GM21515 (cell line): ENCODE measurements at regions not wholly inside any gene's neighbourhood (a gene's known extent, or its start where the extent isn't known, plus 50 kb on each side); places are given as distances from the start of the nearest gene placed in this dataset.
A peak's percentile ranks its signal among the peaks of the same experiment; 100 is the strongest.
"Not testable (repeated sequence)": the region's sequence is repeated elsewhere in the genome, so short reads cannot be mapped to it uniquely, and the experiment has no call there.

Source experiments
- ATAC-seq: cut with Tn5 transposase; IDR thresholded peaks from one replicate; pipeline ENCODE4 v1.9.1; 2021; ENCODE audit not compliant: unreplicated experiment

GRCh38 chr10:123375097-123375496 is 220.9 kb downstream of the BUB3 start:
- ATAC-seq = no peak

GRCh38 chr10:123375738-123376137 is 221.5 kb downstream of the BUB3 start:
- no peak for ATAC-seq

DNA sequence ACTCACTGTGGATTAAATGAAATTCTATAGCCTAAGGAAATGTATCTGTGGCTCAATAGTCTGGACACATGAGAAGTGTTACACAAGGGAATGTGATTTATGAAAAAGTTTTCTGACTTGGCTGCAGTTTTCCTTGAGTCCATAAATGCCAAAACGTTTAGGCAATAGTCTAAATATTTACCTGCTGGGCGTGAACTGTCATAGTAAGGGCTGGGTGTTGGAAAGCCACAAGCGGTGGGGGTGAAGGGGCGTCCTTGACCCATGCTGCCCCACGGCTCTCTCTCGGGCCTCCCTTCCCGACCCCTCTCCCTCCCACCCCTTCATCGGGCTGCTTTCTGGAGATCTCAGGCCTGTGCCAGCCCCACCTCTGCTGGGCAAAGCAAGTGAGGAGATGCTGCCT is 223.7 kb downstream of the BUB3 start:
- ATAC-seq = no peak

GRCh38 chr10:123378302-123378701 is 224.1 kb downstream of the BUB3 start:
- ATAC-seq = no peak

DNA sequence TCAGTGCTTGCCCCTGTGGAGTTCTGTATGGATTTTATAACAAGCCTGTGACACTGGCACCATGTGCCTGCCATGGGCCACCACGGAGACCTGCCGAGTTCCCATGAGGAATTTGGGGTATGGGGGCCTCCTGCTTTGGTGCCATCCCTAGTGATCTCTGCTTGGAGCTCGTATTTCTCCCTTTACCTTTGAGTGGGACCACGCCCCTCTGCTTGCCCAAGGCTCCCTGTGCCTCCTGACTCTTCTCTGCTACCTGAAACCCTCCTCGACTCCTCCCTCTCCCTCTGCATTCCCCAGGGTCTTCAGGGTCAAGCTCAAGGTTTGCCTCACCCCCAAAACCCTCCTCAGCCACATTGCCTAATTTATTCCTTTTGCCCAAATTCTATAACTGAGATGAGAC is 225.0 kb downstream of the BUB3 start:
- ATAC-seq = no peak

DNA sequence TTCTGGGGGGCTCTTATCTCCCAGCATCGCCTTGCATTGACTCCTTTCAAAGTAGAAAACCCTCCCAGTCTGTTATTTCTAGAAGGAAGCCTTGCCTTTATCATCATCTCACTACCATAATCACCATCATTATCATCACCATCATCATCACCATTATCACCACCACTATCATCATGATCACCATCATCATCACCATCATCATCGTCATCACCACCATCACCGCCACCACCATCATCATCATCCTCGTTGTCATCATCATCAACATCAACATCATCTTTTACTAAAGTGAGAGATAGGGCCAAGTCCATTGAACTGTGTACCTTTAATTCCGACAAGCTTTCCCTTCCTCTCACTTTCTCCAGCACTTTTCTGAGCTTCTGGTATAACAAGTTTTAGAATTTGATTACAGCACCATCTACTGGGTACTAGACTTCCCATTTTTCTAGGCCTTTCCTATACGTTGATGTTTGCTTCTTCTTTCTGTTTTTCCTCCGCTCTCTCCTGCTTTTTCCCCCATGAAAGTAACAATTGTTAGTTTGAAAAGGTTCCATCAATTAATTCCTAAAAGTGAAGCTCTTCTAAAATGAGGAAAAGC is 226.4 kb downstream of the BUB3 start:
- no peak for ATAC-seq

DNA sequence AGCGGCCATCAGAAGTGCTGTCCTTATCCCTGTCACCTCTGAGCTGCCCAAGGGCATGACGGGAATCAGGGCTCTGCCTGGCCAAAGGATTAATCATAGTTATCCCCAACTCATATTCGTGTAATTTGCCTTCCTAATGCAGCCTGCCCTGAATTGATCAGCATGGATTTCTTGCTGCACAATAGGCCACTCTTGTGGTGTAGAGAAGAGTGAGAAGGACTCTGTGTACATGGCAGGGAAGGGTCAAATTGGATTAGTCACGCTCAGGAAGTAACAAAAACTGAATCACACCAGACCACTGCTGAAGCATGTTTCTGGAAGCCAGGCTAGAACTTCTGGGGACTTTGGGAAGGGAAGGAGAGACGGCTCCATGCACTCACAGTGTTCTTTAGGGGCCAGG is 227.0 kb downstream of the BUB3 start:
- no peak for ATAC-seq

GRCh38 chr10:123382491-123382890 is 228.3 kb downstream of the BUB3 start:
- ATAC-seq = no peak

DNA sequence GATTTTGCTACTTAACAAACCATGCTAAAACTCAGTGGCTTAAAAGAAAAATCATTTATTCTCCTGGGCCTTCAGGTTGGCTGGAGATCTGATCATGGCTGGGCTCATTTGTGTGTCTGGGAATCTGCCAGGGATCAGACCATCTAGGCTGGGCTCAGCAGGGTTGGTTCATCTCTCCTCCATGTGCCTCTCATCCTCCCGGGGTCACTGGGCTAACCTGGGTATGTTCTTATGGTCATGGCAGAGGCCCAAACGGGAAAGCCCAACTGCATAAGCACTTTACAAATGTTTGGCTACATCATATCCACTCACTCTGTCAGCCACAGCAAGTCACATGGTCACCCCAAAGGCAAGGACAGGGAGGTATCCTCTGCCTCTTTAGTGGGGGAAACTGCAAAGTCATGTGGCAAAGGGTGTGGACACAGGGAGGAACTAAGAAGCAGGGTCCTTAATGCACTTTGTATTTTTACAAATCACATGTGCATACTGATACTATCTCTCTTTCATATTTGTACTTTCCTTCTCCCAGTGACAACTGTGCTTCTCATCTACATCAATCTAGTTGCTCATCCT is 231.4 kb downstream of the BUB3 start:
- no peak for ATAC-seq

DNA sequence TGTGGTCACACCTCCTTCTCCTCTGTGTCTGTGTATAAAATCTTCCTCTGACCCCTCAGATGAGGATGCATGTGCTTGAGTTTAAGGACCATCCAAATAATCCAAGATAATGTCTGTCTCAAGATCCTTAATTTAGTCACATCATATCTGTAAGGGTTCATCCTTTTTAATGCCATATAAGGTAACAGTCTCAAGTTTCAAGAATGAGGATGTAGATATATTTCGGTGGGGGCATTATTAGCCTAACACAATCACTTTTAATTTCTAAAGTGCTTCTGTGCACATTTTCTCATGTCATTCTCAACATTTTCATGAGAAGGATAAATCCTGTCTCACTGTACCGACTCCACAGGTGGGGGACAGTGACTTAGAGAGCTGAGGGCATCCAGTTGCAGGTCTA is 235.3 kb downstream of the BUB3 start:
- ATAC-seq = no peak

- ATAC-seq = no peak
These were observed 236.1 kb downstream of the BUB3 start for GRCh38 chr10:123390332-123390731.

GRCh38 chr10:123390874-123391273 is 236.7 kb downstream of the BUB3 start:
- ATAC-seq = no peak

DNA sequence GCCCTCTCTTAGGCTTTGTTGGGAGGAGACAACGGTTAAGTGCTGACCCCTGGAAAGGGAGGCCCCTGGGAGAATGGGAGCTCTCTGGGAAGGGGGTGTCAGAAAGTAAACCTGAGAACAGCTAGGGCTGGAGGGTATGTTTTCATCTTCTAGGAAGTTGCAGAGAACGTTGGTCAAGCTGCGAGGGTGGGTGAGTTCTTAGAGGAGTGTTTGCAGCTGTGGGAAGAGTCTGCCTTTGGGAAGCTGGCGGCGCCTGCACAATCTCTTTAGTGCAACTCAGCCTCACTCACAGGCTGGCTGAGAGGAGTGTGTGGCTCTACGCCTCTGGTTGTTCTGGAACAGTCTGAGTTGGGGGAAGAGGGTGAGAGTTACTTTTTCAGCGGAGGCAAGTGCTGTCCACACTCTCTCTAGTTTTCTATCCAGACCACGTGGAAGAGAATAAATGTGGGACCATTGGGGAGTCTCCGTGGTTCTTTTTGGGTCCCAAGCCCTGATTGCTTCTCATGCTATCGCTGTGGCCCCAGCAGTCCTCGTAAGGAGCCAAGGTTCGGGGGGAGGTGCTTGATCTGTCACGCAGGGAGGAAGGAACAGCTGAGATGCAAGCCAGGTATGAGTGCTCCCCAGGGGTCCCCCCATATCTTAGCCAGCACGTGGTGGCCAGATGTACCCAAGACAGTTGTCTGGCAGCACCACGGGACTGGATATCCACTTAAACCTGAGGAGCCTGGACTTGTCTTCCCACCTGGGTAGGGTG is 237.2 kb downstream of the BUB3 start:
- ATAC-seq = peak; percentile 34

GRCh38 chr10:123392182-123392963 is 238.2 kb downstream of the BUB3 start:
- peak; percentile 84 for ATAC-seq

GRCh38 chr10:123393170-123393569 is 239.0 kb downstream of the BUB3 start:
- ATAC-seq = no peak

DNA sequence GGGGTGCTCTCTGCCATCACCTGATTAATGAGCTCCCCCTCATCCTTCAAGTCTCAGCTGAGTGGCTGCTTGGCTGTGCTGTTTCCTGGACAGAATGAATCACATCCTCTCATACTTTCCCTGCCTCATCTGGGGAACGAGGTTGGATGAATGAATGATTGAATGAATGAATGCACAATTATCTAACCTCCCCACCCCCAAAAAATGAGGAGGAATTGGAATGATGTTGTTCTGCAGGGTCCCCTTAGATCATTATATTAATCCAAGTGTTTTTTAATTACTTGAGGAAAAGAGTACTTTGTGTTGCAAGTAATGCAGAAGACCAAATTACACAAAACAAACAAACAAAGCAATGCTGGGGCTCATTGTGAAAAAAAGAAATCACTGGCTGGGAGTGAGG is 240.2 kb downstream of the BUB3 start:
- no peak for ATAC-seq

DNA sequence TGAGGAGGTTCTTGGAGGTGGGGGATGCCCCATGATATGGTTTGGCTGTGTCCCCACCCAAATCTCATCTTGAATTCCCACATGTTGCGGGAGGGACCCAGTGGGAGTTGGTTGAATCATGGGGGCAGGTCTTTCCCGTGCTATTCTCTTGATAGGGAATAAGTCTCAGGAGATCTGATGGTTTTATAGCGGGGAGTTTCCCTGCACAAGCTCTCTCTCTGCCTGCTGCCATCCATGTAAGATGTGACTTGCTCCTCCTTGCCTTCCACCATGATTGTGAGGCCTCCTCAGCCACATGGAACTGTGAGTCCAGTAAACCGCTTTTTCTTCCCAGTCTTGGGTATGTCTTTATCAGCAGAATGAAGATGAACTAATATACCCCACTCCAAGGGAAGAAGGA is 241.0 kb downstream of the BUB3 start:
- ATAC-seq = not testable (repeated sequence)

DNA sequence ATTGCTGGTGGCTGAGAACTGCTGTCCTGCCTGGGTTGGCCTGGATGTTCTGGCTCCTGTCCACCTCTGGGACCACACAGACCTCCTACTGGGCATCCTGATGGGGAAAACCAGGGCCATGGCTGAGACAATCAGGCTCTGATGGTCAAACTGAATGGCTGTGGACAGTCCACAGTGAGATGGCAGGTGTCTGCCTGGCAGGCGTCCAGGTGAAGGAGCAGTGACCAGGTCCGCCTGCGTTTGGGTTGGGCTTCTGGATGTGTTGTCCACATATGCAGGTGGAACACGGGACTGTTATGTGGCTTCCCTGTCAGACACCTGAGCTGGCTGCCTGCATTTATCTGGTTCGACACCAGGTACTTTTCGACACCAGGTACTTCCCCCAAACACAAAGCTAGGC is 241.7 kb downstream of the BUB3 start:
- ATAC-seq = no peak

GRCh38 chr10:123398180-123398591 is 244.0 kb downstream of the BUB3 start:
- peak; percentile 63 for ATAC-seq

DNA sequence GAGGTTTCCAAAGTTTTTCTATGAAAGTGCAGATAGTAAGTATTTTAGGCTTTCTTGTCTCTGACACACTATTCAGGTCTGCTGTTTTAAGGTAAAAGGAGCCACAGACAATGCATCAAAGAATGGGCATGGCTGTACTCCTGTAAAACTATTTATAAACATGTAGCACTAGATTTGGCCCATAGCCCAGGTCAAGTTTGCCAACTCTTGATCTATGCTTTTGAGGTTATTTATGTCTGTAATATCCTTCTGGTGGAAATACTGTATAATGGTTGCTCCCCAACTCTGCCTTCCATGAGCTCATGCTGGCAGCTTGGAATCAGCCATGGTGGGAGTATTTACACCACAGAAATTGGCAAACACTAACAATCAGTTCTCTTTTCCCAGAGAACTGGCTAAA is 244.6 kb downstream of the BUB3 start:
- ATAC-seq = no peak

DNA sequence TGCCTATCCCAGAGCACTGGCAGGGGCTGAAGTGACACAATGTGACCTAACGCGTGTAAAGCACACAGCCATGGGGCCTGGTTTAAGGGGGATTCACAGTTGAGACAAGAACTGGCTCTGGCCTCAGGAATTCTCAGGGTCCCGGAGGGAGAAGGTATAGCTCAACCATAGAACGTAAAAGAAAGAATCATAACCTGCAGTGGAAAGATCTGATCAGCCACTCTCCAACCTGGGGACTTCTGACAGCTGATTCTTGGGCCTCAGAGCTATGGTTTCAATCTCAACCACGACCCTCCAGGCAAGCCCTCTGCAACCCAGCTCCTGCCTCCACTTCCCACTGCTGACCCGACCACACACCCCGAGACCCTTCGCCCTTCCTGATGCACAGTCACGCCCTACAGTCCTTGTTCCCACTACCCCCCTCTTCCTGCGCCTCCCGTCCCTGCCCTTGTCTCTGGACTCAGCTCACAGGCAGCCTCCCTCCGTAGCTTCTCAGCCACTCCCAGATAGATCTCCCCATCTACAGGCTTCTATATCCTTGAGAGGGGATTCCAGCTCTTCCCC is 245.2 kb downstream of the BUB3 start:
- no peak for ATAC-seq
